ENCODE measurements at regions not wholly inside any gene's neighbourhood (a gene's known extent, or its start where the extent isn't known, plus 50 kb on each side); places are given as distances from the start of the nearest gene placed in this dataset.
A peak's percentile ranks its signal among the peaks of the same experiment; 100 is the strongest.

- H3K36me3 Mint-ChIP-seq (ENCODE audit: insufficient read depth in 1 of 3, low read depth in 3 of 3), result peaks cover 0 to 5% (median 2%) of the 10 kb centered on the region in 3 experiments; a peak in 3 of 7 replicates
Measured at GRCh38 chr15:29455055-29455454, 185.4 kb upstream of the NSMCE3 start.

More at GRCh38 chr15:29455055-29455454, 185.4 kb upstream of the NSMCE3 start:
- Histone ChIP-seq H3K79me2 (ENCODE audit: insufficient read depth, low read length) (no peaks in the 10 kb centered on the region), H3K23ac (ENCODE audit: insufficient read length, low read depth, low read length) (no peak overlapping the region), H4K91ac (ENCODE audit: insufficient read length, low read depth, low read length) (no peak overlapping the region), H3K14ac (ENCODE audit: insufficient read depth, low read length) (no peak overlapping the region), H2AFZ (ENCODE audit: low read length) (no peak overlapping the region), H3K9ac (ENCODE audit: extremely low read depth, insufficient read length, low read length) (no peak overlapping the region), H3K79me1 (ENCODE audit: insufficient read depth, low read depth, low read length, poor library complexity, severe bottlenecking) (no peaks in the 10 kb centered on the region), H4K20me1 (ENCODE audit: control insufficient read depth, insufficient read depth, insufficient read length) (no peaks in the 10 kb centered on the region), H3K27ac (ENCODE audit: insufficient read length, low read depth, low read length) (no peak overlapping the region), H3K23me2 (ENCODE audit: insufficient read length, low read depth, low read length, poor library complexity, severe bottlenecking) (no peaks in the 10 kb centered on the region), H3T11ph (ENCODE audit: low read length) (no peak overlapping the region), H2BK5ac (ENCODE audit: insufficient read length, low read length) (no peak overlapping the region), H3K18ac (ENCODE audit: insufficient read length, low read depth, low read length) (no peak overlapping the region), H2BK12ac (ENCODE audit: insufficient read length, low read depth, low read length) (no peak overlapping the region), H2BK120ac (ENCODE audit: low read depth, low read length, poor library complexity, severe bottlenecking) (no peak overlapping the region), H2BK20ac (ENCODE audit: low read depth, low read length, poor library complexity, severe bottlenecking) (no peak overlapping the region), H3K4me2 (ENCODE audit: insufficient read depth, insufficient read length, low read length) (no peak overlapping the region), H3K4ac (ENCODE audit: low read depth, low read length) (no peak overlapping the region), H3K56ac (ENCODE audit: insufficient read length, low read depth, low read length) (no peak overlapping the region), H4K5ac (ENCODE audit: insufficient read length, low read depth, low read length) (no peak overlapping the region), H3K4me1 (ENCODE audit: insufficient read depth, low read length) (peaks cover 3% of the 10 kb centered on the region; the same call in 1 of the 2 replicates), H2AK5ac (ENCODE audit: insufficient read length, low read length) (no peak overlapping the region), H3K27me3 (ENCODE audit: insufficient read depth, low read length) (no peaks in the 10 kb centered on the region), H4K8ac (replicated peaks; ENCODE audit: insufficient read length, low read depth, low read length) (no peak overlapping the region), H2BK15ac (ENCODE audit: low read depth, low read length) (no peak overlapping the region), H3K9me3 (ENCODE audit: control insufficient read depth, low read depth, low read length) (no peaks in the 10 kb centered on the region)
- Mint-ChIP-seq H3K27me3 (ENCODE audit: low read depth) (no peaks in the 10 kb centered on the region), H3K9me3 (peaks cover 2 to 4% of the 10 kb centered on the region in 2 experiments; a peak in 2 of 5 replicates), H3K4me3 (no peak overlapping the region), H3K4me1 (peaks cover 14 to 18% of the 10 kb centered on the region in 2 experiments), H3K27ac (peak overlapping the region in 1 of 3 experiments; percentile 39; a peak in 1 of 7 replicates)
- DNase-seq, result no peak
- WGBS (ENCODE audit: extremely low coverage, insufficient read length, low lambda C conversion rate), result no CpG with 5 or more reads among the region's 3 CpGs
- no peak for TF ChIP-seq CTCF (conservative IDR thresholded peaks at IDR 0.05)

Data from H9 (cell line).